ENCODE measurements at regions not wholly inside any gene's neighbourhood (a gene's known extent, or its start where the extent isn't known, plus 50 kb on each side); places are given as distances from the start of the nearest gene placed in this dataset.

DNA sequence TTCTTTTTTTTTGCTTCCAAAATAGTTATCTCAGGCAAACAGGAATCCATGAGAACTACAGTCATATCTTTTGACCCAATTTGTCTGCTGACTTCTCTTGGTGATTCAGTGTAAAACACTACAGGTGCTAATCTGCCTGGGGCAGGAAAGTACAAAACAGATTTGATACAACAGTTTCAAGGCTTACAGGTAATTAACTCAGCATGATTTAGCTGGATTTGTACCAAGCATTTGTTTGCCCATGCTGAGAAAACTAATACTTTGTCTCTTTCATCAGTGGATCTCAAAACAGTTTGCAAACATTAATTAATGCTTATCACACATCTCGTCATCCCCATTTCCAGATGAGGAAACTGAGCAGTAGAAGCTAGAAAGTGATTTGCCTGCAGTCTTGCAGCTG lies 312.5 kb upstream of the SEMA6A start:
- no peak overlapping the region for H3K4me2 ChIP-seq (ENCODE audit: insufficient read depth, low read length, poor library complexity, severe bottlenecking)
- H3K4me1 ChIP-seq (ENCODE audit: control insufficient read depth in 2 of 2, insufficient read depth in 1 of 2, low read depth in 1 of 2, low read length in 2 of 2) = no peaks in the 10 kb centered on the region
- no peak overlapping the region for H2BK12ac ChIP-seq (ENCODE audit: low read length)
- DNase-seq (ENCODE audit: low spot score) = no peak
- no peak overlapping the region for H3K14ac ChIP-seq (ENCODE audit: low read length)
- no peaks in the 10 kb centered on the region for H3K9me3 ChIP-seq (replicated peaks in 1 of 2; ENCODE audit: control insufficient read depth in 2 of 2, insufficient read depth in 1 of 2, low read depth in 1 of 2, low read length in 2 of 2)
- H2BK5ac ChIP-seq (ENCODE audit: low read length) = no peak overlapping the region
- no peak overlapping the region for H4K8ac ChIP-seq (ENCODE audit: low read depth, low read length)
- no peak overlapping the region for H4K91ac ChIP-seq (ENCODE audit: low read depth, low read length, poor library complexity)
- no peaks in the 10 kb centered on the region for H3K79me1 ChIP-seq (ENCODE audit: low read depth, low read length)
- H2BK15ac ChIP-seq (ENCODE audit: low read length) = no peak overlapping the region
- H3K23ac ChIP-seq (ENCODE audit: low read depth, low read length, poor library complexity) = no peak overlapping the region
- H3K4ac ChIP-seq (ENCODE audit: low read length) = no peak overlapping the region
- H3K18ac ChIP-seq (ENCODE audit: low read length) = no peak overlapping the region
- no peak overlapping the region for H2BK120ac ChIP-seq (ENCODE audit: low read depth, low read length)
- no peak overlapping the region for H3K27ac ChIP-seq (replicated peaks; ENCODE audit: low read length)
- H2AFZ ChIP-seq (ENCODE audit: low read length) = no peak overlapping the region
- WGBS, 2 donors (ENCODE audit: extremely low coverage in 2 of 2, insufficient read length in 2 of 2, insufficient replicate concordance in 1 of 2) = no CpG with 5 or more reads among the region's 1 CpG
- no peak overlapping the region for H2AK5ac ChIP-seq (ENCODE audit: low read depth, low read length)
- no peak overlapping the region for H3K4me3 ChIP-seq (ENCODE audit: low read length in 2 of 2)
- no peak overlapping the region for H3K9ac ChIP-seq (ENCODE audit: low read depth, low read length, poor library complexity)
- no peaks in the 10 kb centered on the region for H3K36me3 ChIP-seq (replicated peaks in 1 of 2; ENCODE audit: control insufficient read depth in 2 of 2, insufficient read depth in 2 of 2, low read length in 2 of 2)
- H3K27me3 ChIP-seq (ENCODE audit: control insufficient read depth in 3 of 3, insufficient read depth in 3 of 3, low read depth in 1 of 3, low read length in 3 of 3) = no peaks in the 10 kb centered on the region

DNA sequence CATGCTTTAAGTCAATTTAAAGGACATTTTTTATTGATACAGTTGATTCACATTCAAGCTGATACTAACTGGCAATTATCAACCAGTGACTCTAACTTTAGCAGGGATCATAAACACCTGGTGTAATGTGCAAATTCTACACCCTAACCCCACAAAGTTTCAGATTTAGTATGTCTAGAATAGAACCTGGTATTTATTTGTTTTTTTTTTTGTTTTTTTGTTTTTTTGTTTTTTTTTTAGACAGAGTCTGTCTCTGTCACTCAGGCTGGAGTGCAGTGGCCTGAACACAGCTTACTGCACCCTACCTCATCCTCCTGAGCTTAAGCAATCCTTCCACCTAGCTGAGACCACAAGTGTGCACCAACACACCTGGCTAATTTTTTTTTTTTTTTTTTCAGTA lies 311.2 kb upstream of the SEMA6A start:
- H3K14ac ChIP-seq (ENCODE audit: low read length) = no peak overlapping the region
- H2BK15ac ChIP-seq (ENCODE audit: low read length) = no peak overlapping the region
- no peaks in the 10 kb centered on the region for H3K36me3 ChIP-seq (replicated peaks in 1 of 2; ENCODE audit: control insufficient read depth in 2 of 2, insufficient read depth in 2 of 2, low read length in 2 of 2)
- no peak overlapping the region for H3K23ac ChIP-seq (ENCODE audit: low read depth, low read length, poor library complexity)
- H2AFZ ChIP-seq (ENCODE audit: low read length) = no peak overlapping the region
- H3K27me3 ChIP-seq (ENCODE audit: control insufficient read depth in 3 of 3, insufficient read depth in 3 of 3, low read depth in 1 of 3, low read length in 3 of 3) = peaks cover 0 to 3% (median 0%) of the 10 kb centered on the region in 3 experiments
- H3K9ac ChIP-seq (ENCODE audit: low read depth, low read length, poor library complexity) = no peak overlapping the region
- no peaks in the 10 kb centered on the region for H3K9me3 ChIP-seq (replicated peaks in 1 of 2; ENCODE audit: control insufficient read depth in 2 of 2, insufficient read depth in 1 of 2, low read depth in 1 of 2, low read length in 2 of 2)
- no peak overlapping the region for H4K8ac ChIP-seq (ENCODE audit: low read depth, low read length)
- no peak overlapping the region for H3K18ac ChIP-seq (ENCODE audit: low read length)
- H3K79me1 ChIP-seq (ENCODE audit: low read depth, low read length) = no peaks in the 10 kb centered on the region
- no peak overlapping the region for H4K91ac ChIP-seq (ENCODE audit: low read depth, low read length, poor library complexity)
- no peak overlapping the region for H2AK5ac ChIP-seq (ENCODE audit: low read depth, low read length)
- H3K27ac ChIP-seq (replicated peaks; ENCODE audit: low read length) = no peak overlapping the region
- H3K4ac ChIP-seq (ENCODE audit: low read length) = no peak overlapping the region
- H2BK120ac ChIP-seq (ENCODE audit: low read depth, low read length) = no peak overlapping the region
- H3K4me1 ChIP-seq (ENCODE audit: control insufficient read depth in 2 of 2, insufficient read depth in 1 of 2, low read depth in 1 of 2, low read length in 2 of 2) = no peaks in the 10 kb centered on the region
- H3K4me2 ChIP-seq (ENCODE audit: insufficient read depth, low read length, poor library complexity, severe bottlenecking) = no peak overlapping the region
- no peak for DNase-seq (ENCODE audit: low spot score)
- no peak overlapping the region for H3K4me3 ChIP-seq (ENCODE audit: low read length in 2 of 2)
- no peak overlapping the region for H2BK12ac ChIP-seq (ENCODE audit: low read length)
- H2BK5ac ChIP-seq (ENCODE audit: low read length) = no peak overlapping the region

DNA sequence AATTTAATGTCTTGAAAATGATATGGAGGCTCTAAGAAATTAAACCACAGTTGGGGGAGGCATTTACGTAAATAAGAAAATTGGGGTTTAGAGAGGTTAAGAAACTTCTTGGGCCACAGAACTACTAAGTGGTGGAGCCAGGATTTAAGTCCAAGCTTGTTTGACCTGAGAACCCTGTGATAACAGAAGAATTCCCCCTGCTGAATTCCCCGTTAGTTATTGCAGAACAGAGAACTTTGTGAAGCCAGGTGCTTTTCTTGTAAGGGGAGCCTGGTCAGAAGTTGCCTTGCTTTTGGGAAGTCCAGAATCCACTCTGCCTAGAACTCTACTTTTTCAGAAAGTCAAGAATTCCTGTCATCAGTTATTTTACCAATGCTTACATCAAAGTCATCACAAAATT lies 309.3 kb upstream of the SEMA6A start:
- no peak overlapping the region for H3K9ac ChIP-seq (ENCODE audit: low read depth, low read length, poor library complexity)
- H3K27me3 ChIP-seq (ENCODE audit: control insufficient read depth in 3 of 3, insufficient read depth in 3 of 3, low read depth in 1 of 3, low read length in 3 of 3) = peaks cover 0 to 5% (median 0%) of the 10 kb centered on the region in 3 experiments
- H3K4ac ChIP-seq (ENCODE audit: low read length) = no peak overlapping the region
- no peak overlapping the region for H3K18ac ChIP-seq (ENCODE audit: low read length)
- H2BK120ac ChIP-seq (ENCODE audit: low read depth, low read length) = no peak overlapping the region
- no peaks in the 10 kb centered on the region for H3K36me3 ChIP-seq (replicated peaks in 1 of 2; ENCODE audit: control insufficient read depth in 2 of 2, insufficient read depth in 2 of 2, low read length in 2 of 2)
- DNase-seq (ENCODE audit: low spot score) = no peak
- H3K9me3 ChIP-seq (replicated peaks in 1 of 2; ENCODE audit: control insufficient read depth in 2 of 2, insufficient read depth in 1 of 2, low read depth in 1 of 2, low read length in 2 of 2) = no peaks in the 10 kb centered on the region
- no peak overlapping the region for H3K23ac ChIP-seq (ENCODE audit: low read depth, low read length, poor library complexity)
- H2AK5ac ChIP-seq (ENCODE audit: low read depth, low read length) = no peak overlapping the region
- no peak overlapping the region for H2AFZ ChIP-seq (ENCODE audit: low read length)
- no peaks in the 10 kb centered on the region for H3K4me1 ChIP-seq (ENCODE audit: control insufficient read depth in 2 of 2, insufficient read depth in 1 of 2, low read depth in 1 of 2, low read length in 2 of 2)
- H3K4me3 ChIP-seq (ENCODE audit: low read length in 2 of 2) = no peak overlapping the region
- no peak overlapping the region for H3K27ac ChIP-seq (replicated peaks; ENCODE audit: low read length)
- H2BK5ac ChIP-seq (ENCODE audit: low read length) = no peak overlapping the region
- no peak overlapping the region for H2BK12ac ChIP-seq (ENCODE audit: low read length)
- no peak overlapping the region for H3K14ac ChIP-seq (ENCODE audit: low read length)
- no peaks in the 10 kb centered on the region for H3K79me1 ChIP-seq (ENCODE audit: low read depth, low read length)
- no peak overlapping the region for H3K4me2 ChIP-seq (ENCODE audit: insufficient read depth, low read length, poor library complexity, severe bottlenecking)
- H4K91ac ChIP-seq (ENCODE audit: low read depth, low read length, poor library complexity) = no peak overlapping the region
- H2BK15ac ChIP-seq (ENCODE audit: low read length) = no peak overlapping the region
- no peak overlapping the region for H4K8ac ChIP-seq (ENCODE audit: low read depth, low read length)
- WGBS, 2 donors (ENCODE audit: extremely low coverage in 2 of 2, insufficient read length in 2 of 2, insufficient replicate concordance in 1 of 2) = no CpG with 5 or more reads among the region's 2 CpGs

DNA sequence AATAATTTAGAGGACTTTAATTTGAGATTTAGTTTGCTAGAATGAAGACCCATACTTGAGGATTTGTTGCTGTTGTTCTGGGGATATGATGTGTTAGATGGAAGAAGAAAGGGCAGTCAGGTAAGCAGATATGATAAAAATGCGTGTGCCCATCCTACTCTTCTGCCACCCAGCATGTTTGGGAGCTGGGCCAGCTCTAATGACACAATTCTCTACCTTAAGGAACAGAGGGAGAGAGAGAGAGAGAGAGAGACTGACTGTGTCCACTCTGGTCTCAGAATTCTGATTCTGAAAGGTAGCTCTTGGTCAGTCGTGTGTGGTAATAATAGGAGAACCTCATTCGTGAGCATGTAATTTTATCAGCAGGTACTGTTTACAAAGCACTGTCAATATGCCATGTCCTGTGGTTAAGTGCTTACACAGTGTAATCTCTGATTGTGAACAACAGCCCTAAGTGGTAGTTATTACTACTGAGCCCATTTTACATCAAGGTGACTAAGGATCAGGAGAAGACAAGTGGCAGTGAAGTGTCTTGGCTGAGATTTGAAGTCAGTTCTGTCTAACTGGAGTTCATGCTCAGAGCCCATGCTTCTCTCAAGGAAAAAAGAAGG lies 307.4 kb upstream of the SEMA6A start:
- no peak overlapping the region for H4K91ac ChIP-seq (ENCODE audit: low read depth, low read length, poor library complexity)
- no peak overlapping the region for H3K14ac ChIP-seq (ENCODE audit: low read length)
- DNase-seq (ENCODE audit: low spot score) = no peak
- H3K36me3 ChIP-seq (replicated peaks in 1 of 2; ENCODE audit: control insufficient read depth in 2 of 2, insufficient read depth in 2 of 2, low read length in 2 of 2) = no peaks in the 10 kb centered on the region
- H4K8ac ChIP-seq (ENCODE audit: low read depth, low read length) = no peak overlapping the region
- no peak overlapping the region for H2BK5ac ChIP-seq (ENCODE audit: low read length)
- no peak overlapping the region for H3K18ac ChIP-seq (ENCODE audit: low read length)
- H3K4ac ChIP-seq (ENCODE audit: low read length) = no peak overlapping the region
- no peak overlapping the region for H3K9ac ChIP-seq (ENCODE audit: low read depth, low read length, poor library complexity)
- no peak overlapping the region for H3K27ac ChIP-seq (replicated peaks; ENCODE audit: low read length)
- no peak overlapping the region for H2BK120ac ChIP-seq (ENCODE audit: low read depth, low read length)
- no peak overlapping the region for H2AK5ac ChIP-seq (ENCODE audit: low read depth, low read length)
- H2AFZ ChIP-seq (ENCODE audit: low read length) = no peak overlapping the region
- WGBS, 2 donors (ENCODE audit: extremely low coverage in 2 of 2, insufficient read length in 2 of 2, insufficient replicate concordance in 1 of 2) = no CpG with 5 or more reads among the region's 3 CpGs
- H3K9me3 ChIP-seq (replicated peaks in 1 of 2; ENCODE audit: control insufficient read depth in 2 of 2, insufficient read depth in 1 of 2, low read depth in 1 of 2, low read length in 2 of 2) = no peaks in the 10 kb centered on the region
- H3K79me1 ChIP-seq (ENCODE audit: low read depth, low read length) = no peaks in the 10 kb centered on the region
- H3K4me2 ChIP-seq (ENCODE audit: insufficient read depth, low read length, poor library complexity, severe bottlenecking) = no peak overlapping the region
- no peaks in the 10 kb centered on the region for H3K4me1 ChIP-seq (ENCODE audit: control insufficient read depth in 2 of 2, insufficient read depth in 1 of 2, low read depth in 1 of 2, low read length in 2 of 2)
- no peak overlapping the region for H3K23ac ChIP-seq (ENCODE audit: low read depth, low read length, poor library complexity)
- H3K4me3 ChIP-seq (ENCODE audit: low read length in 2 of 2) = no peak overlapping the region
- peaks cover 0 to 5% (median 0%) of the 10 kb centered on the region in 3 experiments for H3K27me3 ChIP-seq (ENCODE audit: control insufficient read depth in 3 of 3, insufficient read depth in 3 of 3, low read depth in 1 of 3, low read length in 3 of 3)
- no peak overlapping the region for H2BK15ac ChIP-seq (ENCODE audit: low read length)
- no peak overlapping the region for H2BK12ac ChIP-seq (ENCODE audit: low read length)

Data from neuronal stem cell (in vitro differentiated cells).